ENCODE measurements at regions not wholly inside any gene's neighbourhood (a gene's known extent, or its start where the extent isn't known, plus 50 kb on each side); places are given as distances from the start of the nearest gene placed in this dataset.

DNA sequence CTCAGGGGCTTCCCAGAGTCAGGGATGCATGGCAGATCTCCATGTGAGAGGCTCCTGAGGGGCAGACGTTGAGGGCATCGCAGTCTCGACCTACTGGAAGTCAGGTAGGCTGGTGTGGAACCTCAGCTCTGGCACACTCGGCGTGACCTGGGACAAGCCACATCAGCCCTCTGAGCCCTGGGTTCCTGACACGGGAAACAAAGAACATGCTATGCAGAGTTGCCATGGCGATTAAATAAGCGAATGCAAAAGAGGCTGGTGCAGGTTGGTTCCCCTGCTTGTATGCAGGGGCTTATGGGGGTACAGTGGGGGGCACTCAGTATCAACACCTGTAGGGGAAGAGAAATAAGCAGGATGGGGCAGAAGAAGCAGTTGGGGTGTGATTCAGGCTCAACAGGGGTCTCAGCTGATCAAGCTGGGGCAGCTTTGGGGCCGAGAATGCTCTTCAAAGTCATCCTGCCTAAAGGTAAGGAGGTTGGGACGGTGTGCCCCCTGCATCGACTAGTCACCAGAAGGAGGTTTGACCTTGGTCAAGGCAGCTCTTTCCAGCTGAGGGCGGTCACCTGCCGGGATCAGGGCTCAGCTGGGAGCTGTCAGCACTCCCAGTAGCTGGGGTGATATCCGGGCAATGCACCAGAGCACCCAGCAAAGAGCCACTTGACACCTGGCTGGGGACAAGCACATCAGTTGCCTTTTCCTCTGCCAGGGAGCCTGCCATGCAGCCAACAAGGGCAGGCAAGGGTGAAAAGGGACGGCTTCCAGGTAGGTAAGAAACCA lies 442.7 kb downstream of the MIAT start:
- H3K79me2 ChIP-seq (ENCODE audit: insufficient read depth, low read length) = no peaks in the 10 kb centered on the region
- H3K4me1 ChIP-seq (ENCODE audit: insufficient read depth, low read length) = peaks cover 18% of the 10 kb centered on the region
- H3K4me3 Mint-ChIP-seq (ENCODE audit: unreplicated experiment) = no peak overlapping the region
- peaks cover 3% of the 10 kb centered on the region for H3K36me3 Mint-ChIP-seq (ENCODE audit: low read depth, unreplicated experiment)
- H3K9ac ChIP-seq (ENCODE audit: low read length) = peak overlapping the region; percentile 61
- H3K9me3 Mint-ChIP-seq (ENCODE audit: unreplicated experiment) = no peaks in the 10 kb centered on the region
- peak overlapping the region; percentile 66 for H3K27ac Mint-ChIP-seq (ENCODE audit: unreplicated experiment)
- H3K4me1 Mint-ChIP-seq (ENCODE audit: low read depth, unreplicated experiment) = peaks cover 24% of the 10 kb centered on the region
- DNase-seq (ENCODE audit: low read depth) (no peak), FAIRE-seq (no peak)
- H3K4me3 ChIP-seq (ENCODE audit: insufficient read depth, low read depth, low read length) = no peak overlapping the region
- H3K27me3 Mint-ChIP-seq (ENCODE audit: low read depth, unreplicated experiment) = no peaks in the 10 kb centered on the region
- no peak overlapping the region for H3K27ac ChIP-seq (ENCODE audit: low read depth, low read length)
- H3K9me3 ChIP-seq (ENCODE audit: insufficient read depth, low read depth, low read length) = no peaks in the 10 kb centered on the region
- no peak for TF ChIP-seq EZH2 (IDR thresholded peaks at IDR 0.05; ENCODE audit: insufficient read depth, low read length)
- TF ChIP-seq, protein P1, sequence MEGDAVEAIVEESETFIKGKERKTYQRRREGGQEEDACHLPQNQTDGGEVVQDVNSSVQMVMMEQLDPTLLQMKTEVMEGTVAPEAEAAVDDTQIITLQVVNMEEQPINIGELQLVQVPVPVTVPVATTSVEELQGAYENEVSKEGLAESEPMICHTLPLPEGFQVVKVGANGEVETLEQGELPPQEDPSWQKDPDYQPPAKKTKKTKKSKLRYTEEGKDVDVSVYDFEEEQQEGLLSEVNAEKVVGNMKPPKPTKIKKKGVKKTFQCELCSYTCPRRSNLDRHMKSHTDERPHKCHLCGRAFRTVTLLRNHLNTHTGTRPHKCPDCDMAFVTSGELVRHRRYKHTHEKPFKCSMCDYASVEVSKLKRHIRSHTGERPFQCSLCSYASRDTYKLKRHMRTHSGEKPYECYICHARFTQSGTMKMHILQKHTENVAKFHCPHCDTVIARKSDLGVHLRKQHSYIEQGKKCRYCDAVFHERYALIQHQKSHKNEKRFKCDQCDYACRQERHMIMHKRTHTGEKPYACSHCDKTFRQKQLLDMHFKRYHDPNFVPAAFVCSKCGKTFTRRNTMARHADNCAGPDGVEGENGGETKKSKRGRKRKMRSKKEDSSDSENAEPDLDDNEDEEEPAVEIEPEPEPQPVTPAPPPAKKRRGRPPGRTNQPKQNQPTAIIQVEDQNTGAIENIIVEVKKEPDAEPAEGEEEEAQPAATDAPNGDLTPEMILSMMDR (IDR thresholded peaks at IDR 0.05; ENCODE audit: insufficient read depth, low read depth, low read length) = no peak
- no peaks in the 10 kb centered on the region for H4K20me1 ChIP-seq (ENCODE audit: insufficient read depth, low read length)
- H2AFZ ChIP-seq (ENCODE audit: low read depth, low read length) = no peak overlapping the region
- no peaks in the 10 kb centered on the region for H3K36me3 ChIP-seq (ENCODE audit: insufficient read depth, low read length)
- H3K27me3 ChIP-seq (ENCODE audit: insufficient read depth, low read length) = no peaks in the 10 kb centered on the region
- peak overlapping the region; percentile 75 for H3K4me2 ChIP-seq (ENCODE audit: low read length)

DNA sequence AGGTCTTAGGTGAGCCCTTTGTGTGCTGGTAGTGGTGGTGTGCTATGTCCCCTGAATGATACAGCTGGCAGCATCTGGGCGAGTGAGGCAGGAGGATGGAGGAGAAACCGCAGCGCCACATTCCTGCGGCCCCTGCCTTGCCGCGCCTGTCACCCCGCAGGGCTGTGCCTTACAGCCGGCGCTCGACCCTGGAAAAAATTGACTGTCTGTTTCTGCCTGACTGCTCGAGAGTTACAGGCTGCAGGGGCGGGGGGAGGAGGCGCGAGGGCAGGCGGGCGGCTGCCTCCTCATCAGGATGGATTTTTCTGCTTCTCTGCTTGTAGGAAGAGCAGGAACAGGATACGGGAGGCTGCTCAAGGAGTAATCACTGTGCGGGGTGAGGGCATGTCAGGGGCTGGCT lies 443.4 kb downstream of the MIAT start:
- peak overlapping the region; percentile 66 for H3K27ac Mint-ChIP-seq (ENCODE audit: unreplicated experiment)
- H3K4me3 ChIP-seq (ENCODE audit: insufficient read depth, low read depth, low read length) = no peak overlapping the region
- H4K20me1 ChIP-seq (ENCODE audit: insufficient read depth, low read length) = no peaks in the 10 kb centered on the region
- H3K27me3 ChIP-seq (ENCODE audit: insufficient read depth, low read length) = no peaks in the 10 kb centered on the region
- peaks cover 31% of the 10 kb centered on the region for H3K4me1 Mint-ChIP-seq (ENCODE audit: low read depth, unreplicated experiment)
- no peaks in the 10 kb centered on the region for H3K9me3 ChIP-seq (ENCODE audit: insufficient read depth, low read depth, low read length)
- peak overlapping the region; percentile 61 for H3K9ac ChIP-seq (ENCODE audit: low read length)
- H2AFZ ChIP-seq (ENCODE audit: low read depth, low read length) = no peak overlapping the region
- H3K4me2 ChIP-seq (ENCODE audit: low read length) = peak overlapping the region; percentile 75
- H3K36me3 Mint-ChIP-seq (ENCODE audit: low read depth, unreplicated experiment) = no peaks in the 10 kb centered on the region
- H3K4me1 ChIP-seq (ENCODE audit: insufficient read depth, low read length) = peaks cover 25% of the 10 kb centered on the region
- H3K27me3 Mint-ChIP-seq (ENCODE audit: low read depth, unreplicated experiment) = no peaks in the 10 kb centered on the region
- no peak for FAIRE-seq
- no peak for TF ChIP-seq EZH2 (IDR thresholded peaks at IDR 0.05; ENCODE audit: insufficient read depth, low read length)
- TF ChIP-seq, protein P1 (IDR thresholded peaks at IDR 0.05; ENCODE audit: insufficient read depth, low read depth, low read length) = no peak
- no peaks in the 10 kb centered on the region for H3K9me3 Mint-ChIP-seq (ENCODE audit: unreplicated experiment)
- peak; percentile 90 for DNase-seq (ENCODE audit: low read depth)
- no peaks in the 10 kb centered on the region for H3K79me2 ChIP-seq (ENCODE audit: insufficient read depth, low read length)
- H3K27ac ChIP-seq (ENCODE audit: low read depth, low read length) = peak overlapping the region; percentile 29
- H3K4me3 Mint-ChIP-seq (ENCODE audit: unreplicated experiment) = no peak overlapping the region
- no peaks in the 10 kb centered on the region for H3K36me3 ChIP-seq (ENCODE audit: insufficient read depth, low read length)

DNA sequence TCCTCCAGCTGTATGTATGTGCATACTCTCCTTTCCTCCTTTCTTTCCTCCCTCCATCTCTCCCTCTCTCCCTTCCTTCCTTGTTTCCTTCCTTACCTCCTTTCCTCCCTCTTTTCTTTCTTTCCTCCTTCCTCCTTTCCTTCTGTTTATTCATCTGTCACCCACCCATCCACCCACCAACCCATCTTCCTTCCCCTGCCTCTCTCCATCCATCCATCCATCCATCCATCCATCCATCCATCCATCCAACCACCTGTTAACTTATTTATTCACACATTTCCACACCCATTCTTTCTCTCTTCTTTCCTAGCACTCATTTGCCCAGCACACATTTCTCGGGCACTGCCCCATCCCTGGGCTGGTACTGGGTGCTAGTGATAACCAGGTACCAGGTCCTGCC lies 443.9 kb downstream of the MIAT start:
- no peak overlapping the region for H2AFZ ChIP-seq (ENCODE audit: low read depth, low read length)
- H3K79me2 ChIP-seq (ENCODE audit: insufficient read depth, low read length) = no peaks in the 10 kb centered on the region
- FAIRE-seq = no peak
- H3K27me3 ChIP-seq (ENCODE audit: insufficient read depth, low read length) = no peaks in the 10 kb centered on the region
- no peak for DNase-seq (ENCODE audit: low read depth)
- no peaks in the 10 kb centered on the region for H3K27me3 Mint-ChIP-seq (ENCODE audit: low read depth, unreplicated experiment)
- peak overlapping the region; percentile 29 for H3K27ac ChIP-seq (ENCODE audit: low read depth, low read length)
- H3K36me3 ChIP-seq (ENCODE audit: insufficient read depth, low read length) = no peaks in the 10 kb centered on the region
- H3K4me2 ChIP-seq (ENCODE audit: low read length) = peak overlapping the region; percentile 75
- no peaks in the 10 kb centered on the region for H3K9me3 ChIP-seq (ENCODE audit: insufficient read depth, low read depth, low read length)
- H3K4me1 Mint-ChIP-seq (ENCODE audit: low read depth, unreplicated experiment) = peaks cover 34% of the 10 kb centered on the region
- no peak overlapping the region for H3K4me3 ChIP-seq (ENCODE audit: insufficient read depth, low read depth, low read length)
- peak overlapping the region; percentile 47 for H3K4me3 Mint-ChIP-seq (ENCODE audit: unreplicated experiment)
- H3K9ac ChIP-seq (ENCODE audit: low read length) = peak overlapping the region; percentile 61
- no peaks in the 10 kb centered on the region for H4K20me1 ChIP-seq (ENCODE audit: insufficient read depth, low read length)
- no peak for TF ChIP-seq EZH2 (IDR thresholded peaks at IDR 0.05; ENCODE audit: insufficient read depth, low read length)
- TF ChIP-seq, protein P1 (IDR thresholded peaks at IDR 0.05; ENCODE audit: insufficient read depth, low read depth, low read length) = no peak
- no peaks in the 10 kb centered on the region for H3K36me3 Mint-ChIP-seq (ENCODE audit: low read depth, unreplicated experiment)
- no peaks in the 10 kb centered on the region for H3K9me3 Mint-ChIP-seq (ENCODE audit: unreplicated experiment)
- peaks cover 30% of the 10 kb centered on the region for H3K4me1 ChIP-seq (ENCODE audit: insufficient read depth, low read length)
- H3K27ac Mint-ChIP-seq (ENCODE audit: unreplicated experiment) = no peak overlapping the region

All from astrocyte (in vitro differentiated cells and primary cell).